Omental fat pad (tissue), 3 donors: ENCODE measurements at regions not wholly inside any gene's neighbourhood (a gene's known extent, or its start where the extent isn't known, plus 50 kb on each side); places are given as distances from the start of the nearest gene placed in this dataset.

Source experiments
- ATAC-seq: fragments of 150-250 bp; one replicate; pipeline ENCODE4 v1.9.1; 2016; ENCODE audit warnings: mild to moderate bottlenecking, moderate library complexity; ENCODE audit not compliant: low FRiP score
- DNase-seq: peaks from one replicate; pipeline ENCODE4 v3.0.0-alpha.2; 2019; ENCODE audit warnings: low spot score
- CTCF ChIP-seq, 3 donors: fragments of 450-650 bp; IDR thresholded peaks; one replicate each; pipeline ENCODE4 v1.5.1; 2016 to 2017; ENCODE audit warnings: antibody characterized with exemption in 3 of 3, mild to moderate bottlenecking in 3 of 3, moderate library complexity in 2 of 3

- no peak for ATAC-seq
- no peak for TF ChIP-seq CTCF (IDR thresholded peaks at IDR 0.05)
- no peak for DNase-seq
Observed at GRCh38 chr17:77011173-77012011, 129.4 kb upstream of the SEC14L1 start.

- no peak for TF ChIP-seq CTCF (IDR thresholded peaks at IDR 0.05)
- DNase-seq: no peak
- no peak for ATAC-seq
Observed at GRCh38 chr17:77018504-77018903, 122.3 kb upstream of the SEC14L1 start.

GRCh38 chr17:77019893-77020379, 120.8 kb upstream of the SEC14L1 start:
- ATAC-seq: no peak
- no peak for TF ChIP-seq CTCF (IDR thresholded peaks at IDR 0.05)
- DNase-seq: no peak

GRCh38 chr17:77020973-77021372, 119.8 kb upstream of the SEC14L1 start:
- ATAC-seq (no peak), DNase-seq (no peak)
- TF ChIP-seq CTCF (IDR thresholded peaks at IDR 0.05): no peak

- no peak for ATAC-seq
Observed at GRCh38 chr17:77022766-77023165, 118.0 kb upstream of the SEC14L1 start.

GRCh38 chr17:77025781-77026180, 115.0 kb upstream of the SEC14L1 start:
- ATAC-seq: no peak
- no peak for DNase-seq
- TF ChIP-seq CTCF (IDR thresholded peaks at IDR 0.05): no peak

More at GRCh38 chr17:77022766-77023165, 118.0 kb upstream of the SEC14L1 start:
- no peak for DNase-seq
- no peak for TF ChIP-seq CTCF (IDR thresholded peaks at IDR 0.05)
